WI38 (cell line): ENCODE measurements at regions not wholly inside any gene's neighbourhood (a gene's known extent, or its start where the extent isn't known, plus 50 kb on each side); places are given as distances from the start of the nearest gene placed in this dataset.
"Not testable (repeated sequence)": the region's sequence is repeated elsewhere in the genome, so short reads cannot be mapped to it uniquely, and the experiment has no call there.

Experiments used
- H3K4me3 ChIP-seq: 2 replicates; pipeline ENCODE4 v1.5.1; 2011; ENCODE audit warnings: low read depth, mild to moderate bottlenecking, control low read depth, low read length
- CTCF ChIP-seq: IDR thresholded peaks from 2 replicates; pipeline ENCODE4 v1.5.1; 2012; ENCODE audit warnings: low read depth, mild to moderate bottlenecking, control low read depth, low read length

GRCh38 chr15:67947254-67948039, 106.7 kb upstream of the PIAS1 start:
- TF ChIP-seq CTCF: no peak
- H3K4me3 ChIP-seq: no peak overlapping the region

GRCh38 chr15:67948215-67948614, 105.9 kb upstream of the PIAS1 start:
- no peak for TF ChIP-seq CTCF
- no peak overlapping the region for H3K4me3 ChIP-seq

- not testable (repeated sequence) for H3K4me3 ChIP-seq
Measured at GRCh38 chr15:67951187-67951586, 102.9 kb upstream of the PIAS1 start.

GRCh38 chr15:67953299-67953698, 100.8 kb upstream of the PIAS1 start:
- no peak overlapping the region for H3K4me3 ChIP-seq
- TF ChIP-seq CTCF: no peak

GRCh38 chr15:67955252-67955651, 98.9 kb upstream of the PIAS1 start:
- TF ChIP-seq CTCF: no peak
- H3K4me3 ChIP-seq: no peak overlapping the region

GRCh38 chr15:67957435-67958132, 96.5 kb upstream of the PIAS1 start:
- no peak for TF ChIP-seq CTCF
- H3K4me3 ChIP-seq: no peak overlapping the region

- H3K4me3 ChIP-seq: peak overlapping the region; percentile 24
- TF ChIP-seq CTCF: no peak
Measured at GRCh38 chr15:67967871-67968431, 86.2 kb upstream of the PIAS1 start.
